Esophagus squamous epithelium (tissue), 5 donors: ENCODE measurements at regions not wholly inside any gene's neighbourhood (a gene's known extent, or its start where the extent isn't known, plus 50 kb on each side); places are given as distances from the start of the nearest gene placed in this dataset.

Experiments used
- DNase-seq: peaks from one replicate; lab custom pipeline; 2025; lab: John Stamatoyannopoulos, UW
- H3K27ac ChIP-seq, 4 donors: fragments of 200-600 bp; sonication (generic); one replicate each; pipeline ENCODE4 v1.5.1; 2016 to 2019; ENCODE audit warnings: mild to moderate bottlenecking in 1 of 4
- H3K27me3 ChIP-seq, 4 donors: fragments of 200-600 bp; sonication (generic); 1 replicate in 3 of 4; 2 replicates in 1 of 4; pipeline versions ENCODE4 v1.5.1 to v1.6.0; 2017 to 2021; ENCODE audit warnings: antibody characterized with exemption in 1 of 4
- H3K36me3 ChIP-seq, 3 donors: fragments of 200-600 bp; sonication (generic); one replicate each; pipeline ENCODE4 v1.5.1; 2016 to 2019
- H3K4me1 ChIP-seq, 3 donors: fragments of 200-600 bp; sonication (generic); one replicate each; pipeline ENCODE4 v1.5.1; 2017 to 2019
- H3K4me3 ChIP-seq, 4 donors: fragments of 200-600 bp; sonication (generic); 1 replicate in 3 of 4; 2 replicates in 1 of 4; pipeline ENCODE4 v1.5.1; 2016 to 2019; ENCODE audit warnings: mild to moderate bottlenecking in 2 of 4, moderate library complexity in 1 of 4
- H3K9me3 ChIP-seq, 3 donors: fragments of 200-600 bp; sonication (generic); one replicate each; pipeline ENCODE4 v1.5.1; 2016 to 2019
- POLR2A ChIP-seq, 4 donors: fragments of 450-650 bp; IDR thresholded peaks; one replicate each; pipeline ENCODE4 v1.6.1; 2017; ENCODE audit warnings: antibody characterized with exemption in 4 of 4, mild to moderate bottlenecking in 4 of 4, moderate library complexity in 3 of 4
- WGBS, 2 donors: methylation state at CpG; one replicate each; pipeline ENCODE4 v1.1.5; 2018; 5-methylcytosine and 5-hydroxymethylcytosine counted together
- intact Hi-C: fragments of 100-400 bp; cut with DNase I; formaldehyde crosslinking; loops from one replicate; pipeline ENCODE4 v1.15.0; 2022
- TF ChIP-seq, protein P1 (sequence below), 6 experiments: fragments of 450-650 bp in 4 of 6; fragments of 200-600 bp in 2 of 6; sonication (generic) in 2 of 6; IDR thresholded peaks; one replicate each; pipeline ENCODE4 v1.5.1; 2016 to 2019; ENCODE audit warnings: antibody characterized with exemption in 6 of 6, mild to moderate bottlenecking in 4 of 6, moderate library complexity in 4 of 6
- donor health status: DM: yes; HTN: yes; CAD: no.

DNA sequence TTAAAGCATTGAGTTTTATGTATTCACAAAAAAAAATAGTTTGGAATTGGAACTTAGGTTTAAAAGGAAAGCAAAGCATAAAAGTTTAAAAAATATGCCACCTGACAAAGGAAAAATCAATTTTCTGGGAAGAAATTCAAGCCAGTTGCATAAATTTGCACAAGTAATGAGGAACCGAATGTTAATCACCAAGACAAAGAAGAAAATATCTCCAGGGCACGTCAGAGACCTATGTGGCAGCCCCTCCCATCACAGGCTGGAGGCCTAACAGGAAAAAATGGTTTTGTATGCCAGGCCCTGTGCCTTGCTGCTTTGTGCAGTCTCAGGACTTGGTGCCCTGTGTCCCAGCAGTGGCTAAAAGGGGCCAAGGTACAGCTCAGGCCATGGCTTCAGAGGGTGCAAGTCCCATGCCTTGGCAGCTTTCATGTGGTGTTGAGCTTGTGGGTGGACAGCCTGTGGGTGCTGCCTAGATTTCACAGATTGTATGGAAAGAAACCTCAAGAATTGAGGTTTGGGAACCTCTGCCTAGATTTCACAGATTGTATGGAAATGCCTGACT, 767.2 kb upstream of the SLC10A2 start:
- TF ChIP-seq, protein P1, sequence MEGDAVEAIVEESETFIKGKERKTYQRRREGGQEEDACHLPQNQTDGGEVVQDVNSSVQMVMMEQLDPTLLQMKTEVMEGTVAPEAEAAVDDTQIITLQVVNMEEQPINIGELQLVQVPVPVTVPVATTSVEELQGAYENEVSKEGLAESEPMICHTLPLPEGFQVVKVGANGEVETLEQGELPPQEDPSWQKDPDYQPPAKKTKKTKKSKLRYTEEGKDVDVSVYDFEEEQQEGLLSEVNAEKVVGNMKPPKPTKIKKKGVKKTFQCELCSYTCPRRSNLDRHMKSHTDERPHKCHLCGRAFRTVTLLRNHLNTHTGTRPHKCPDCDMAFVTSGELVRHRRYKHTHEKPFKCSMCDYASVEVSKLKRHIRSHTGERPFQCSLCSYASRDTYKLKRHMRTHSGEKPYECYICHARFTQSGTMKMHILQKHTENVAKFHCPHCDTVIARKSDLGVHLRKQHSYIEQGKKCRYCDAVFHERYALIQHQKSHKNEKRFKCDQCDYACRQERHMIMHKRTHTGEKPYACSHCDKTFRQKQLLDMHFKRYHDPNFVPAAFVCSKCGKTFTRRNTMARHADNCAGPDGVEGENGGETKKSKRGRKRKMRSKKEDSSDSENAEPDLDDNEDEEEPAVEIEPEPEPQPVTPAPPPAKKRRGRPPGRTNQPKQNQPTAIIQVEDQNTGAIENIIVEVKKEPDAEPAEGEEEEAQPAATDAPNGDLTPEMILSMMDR (IDR thresholded peaks at IDR 0.05): no peak
- no peak for TF ChIP-seq POLR2A (IDR thresholded peaks at IDR 0.05)
- H3K36me3 ChIP-seq: no peaks in the 10 kb centered on the region
- WGBS, 2 donors: 37 to 45% methylated on average over 2 of the region's 2 CpGs
- no peak for DNase-seq
- no peaks in the 10 kb centered on the region for H3K9me3 ChIP-seq
- no peak overlapping the region for H3K4me3 ChIP-seq
- no peaks in the 10 kb centered on the region for H3K4me1 ChIP-seq
- H3K27me3 ChIP-seq: no peaks in the 10 kb centered on the region
- H3K27ac ChIP-seq: no peak overlapping the region
- intact Hi-C loops: no loop called here

DNA sequence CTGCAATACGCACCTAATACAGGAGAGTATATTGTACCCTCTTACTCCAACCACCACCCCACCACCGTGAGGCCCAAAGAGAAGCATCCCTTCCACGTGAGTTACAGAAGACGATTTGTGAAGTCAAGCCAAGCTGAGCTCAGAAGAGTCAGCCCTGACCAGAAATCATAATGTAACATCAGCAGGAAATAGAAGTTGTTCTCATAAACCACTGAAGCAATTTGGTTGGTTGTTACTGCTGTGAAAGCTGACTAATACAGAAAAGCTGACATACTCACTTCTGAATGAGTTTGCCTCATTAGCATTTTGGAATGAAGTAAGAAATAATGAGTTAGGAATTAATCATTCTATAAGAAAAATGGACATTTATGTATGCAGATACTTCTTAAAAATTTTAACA, 749.4 kb upstream of the SLC10A2 start:
- DNase-seq: no peak
- WGBS, 2 donors: 70 to 88% methylated on average over 4 of the region's 4 CpGs
- Histone ChIP-seq H3K9me3 (no peaks in the 10 kb centered on the region), H3K4me3 (no peak overlapping the region), H3K36me3 (no peaks in the 10 kb centered on the region), H3K4me1 (no peaks in the 10 kb centered on the region), H3K27me3 (no peaks in the 10 kb centered on the region), H3K27ac (no peak overlapping the region)
- TF ChIP-seq, protein P1 (IDR thresholded peaks at IDR 0.05): no peak
- no peak for TF ChIP-seq POLR2A (IDR thresholded peaks at IDR 0.05)
- intact Hi-C loops: no loop called here

DNA sequence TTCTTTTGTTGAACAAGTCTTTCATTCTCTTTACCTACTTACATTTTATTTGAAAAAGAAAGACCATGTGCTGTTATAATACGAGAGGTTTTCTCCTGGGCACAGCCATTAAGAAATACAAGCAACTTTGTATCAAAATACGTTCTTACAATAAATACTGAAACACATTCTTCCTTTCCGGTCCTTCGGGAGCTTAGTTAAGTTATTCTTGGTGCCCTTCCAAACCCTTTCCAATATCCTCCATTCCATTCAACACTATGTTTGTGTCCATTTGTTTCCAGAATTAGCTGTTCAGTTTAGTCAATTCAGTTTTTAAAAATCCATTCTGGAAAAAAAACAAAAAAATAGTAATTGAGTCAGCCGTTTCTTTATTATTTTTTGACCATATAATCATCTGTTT, 746.8 kb upstream of the SLC10A2 start:
- H3K27ac ChIP-seq: no peak overlapping the region
- intact Hi-C loops: no loop called here
- H3K36me3 ChIP-seq: no peaks in the 10 kb centered on the region
- no peaks in the 10 kb centered on the region for H3K4me1 ChIP-seq
- WGBS, 2 donors: 49 to 58% methylated on average over 5 of the region's 5 CpGs
- H3K4me3 ChIP-seq: no peak overlapping the region
- no peak for TF ChIP-seq POLR2A (IDR thresholded peaks at IDR 0.05)
- TF ChIP-seq, protein P1 (IDR thresholded peaks at IDR 0.05): no peak
- no peak for DNase-seq
- no peaks in the 10 kb centered on the region for H3K9me3 ChIP-seq
- H3K27me3 ChIP-seq: no peaks in the 10 kb centered on the region

DNA sequence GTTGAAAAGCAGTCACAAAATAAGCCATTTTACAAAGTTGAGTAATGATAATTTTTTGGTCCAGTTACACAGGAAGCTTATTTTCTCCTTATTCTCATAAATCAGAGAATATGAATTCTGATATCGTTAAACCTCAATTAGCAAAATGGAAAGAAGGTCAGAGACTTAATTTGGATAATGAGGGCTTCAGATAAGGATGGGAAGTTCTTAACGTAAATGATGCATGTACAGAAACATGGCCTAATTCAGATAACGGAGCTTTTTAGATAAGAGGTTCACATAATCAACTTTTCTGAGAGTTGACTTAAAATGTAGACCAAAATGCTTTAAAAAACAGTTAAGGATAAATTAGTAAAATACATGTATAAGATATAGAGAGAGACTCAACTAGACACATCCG, 746.3 kb upstream of the SLC10A2 start:
- DNase-seq: no peak
- Histone ChIP-seq H3K27me3 (no peaks in the 10 kb centered on the region), H3K4me3 (no peak overlapping the region), H3K27ac (no peak overlapping the region), H3K4me1 (no peaks in the 10 kb centered on the region), H3K9me3 (no peaks in the 10 kb centered on the region), H3K36me3 (no peaks in the 10 kb centered on the region)
- intact Hi-C loops: no loop called here
- WGBS, 2 donors: 76 to 77% methylated on average over 4 of the region's 4 CpGs
- TF ChIP-seq, protein P1 (IDR thresholded peaks at IDR 0.05): no peak
- no peak for TF ChIP-seq POLR2A (IDR thresholded peaks at IDR 0.05)

DNA sequence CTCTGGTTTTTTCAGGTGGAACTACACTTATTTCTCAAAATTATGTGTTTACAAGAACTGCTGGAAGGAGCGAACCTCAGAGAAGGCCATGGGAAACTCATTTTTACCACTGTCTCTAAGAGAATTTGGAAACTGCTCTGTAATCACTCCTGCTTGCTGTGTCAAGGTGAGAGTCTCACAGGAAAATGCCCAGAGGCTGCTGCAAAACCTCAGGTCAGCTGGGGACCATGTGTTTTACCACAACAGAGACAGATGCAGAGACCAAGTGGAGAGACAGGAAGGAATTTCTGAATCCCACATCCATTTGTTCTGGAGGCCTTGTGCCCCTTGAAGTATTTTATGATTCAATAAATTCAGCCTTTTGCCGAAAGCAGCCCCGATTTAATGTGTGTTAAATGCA, 743.8 kb upstream of the SLC10A2 start:
- no peak overlapping the region for H3K27ac ChIP-seq
- no peak overlapping the region for H3K4me3 ChIP-seq
- no peaks in the 10 kb centered on the region for H3K27me3 ChIP-seq
- WGBS, 2 donors: 77 to 92% methylated on average over 3 of the region's 3 CpGs
- intact Hi-C loops: no loop called here
- no peaks in the 10 kb centered on the region for H3K9me3 ChIP-seq
- TF ChIP-seq POLR2A (IDR thresholded peaks at IDR 0.05): no peak
- TF ChIP-seq, protein P1 (IDR thresholded peaks at IDR 0.05): no peak
- H3K4me1 ChIP-seq: no peaks in the 10 kb centered on the region
- H3K36me3 ChIP-seq: no peaks in the 10 kb centered on the region
- no peak for DNase-seq
